Endothelial cell of umbilical vein (primary cell): ENCODE measurements at regions not wholly inside any gene's neighbourhood (a gene's known extent, or its start where the extent isn't known, plus 50 kb on each side); places are given as distances from the start of the nearest gene placed in this dataset.

Experiments used
- MAX ChIP-seq: IDR thresholded peaks from 2 replicates; pipeline ENCODE4 v1.6.1; 2011; ENCODE audit not compliant: insufficient read depth, insufficient read length
- POLR2AphosphoS5 ChIP-seq: IDR thresholded peaks from 2 replicates; pipeline ENCODE4 v1.6.1; 2012; ENCODE audit warnings: low read depth, mild to moderate bottlenecking, control low read depth, low read length, moderate library complexity; ENCODE audit not compliant: insufficient read depth

GRCh38 chr2:182585430-182585829, 130.6 kb upstream of the DNAJC10 start:
- TF ChIP-seq MAX (no peak), POLR2AphosphoS5 (no peak)
